Renal cortex interstitium (tissue), 11 donors: ENCODE measurements at regions not wholly inside any gene's neighbourhood (a gene's known extent, or its start where the extent isn't known, plus 50 kb on each side); places are given as distances from the start of the nearest gene placed in this dataset.

Source experiments
- DNase-seq, 11 donors: peaks; one replicate each; pipeline ENCODE4 v3.0.0-alpha.2; 2013; ENCODE audit warnings: low read depth in 9 of 11, low spot score in 4 of 11; ENCODE audit errors: extremely low read depth in 1 of 11

DNA sequence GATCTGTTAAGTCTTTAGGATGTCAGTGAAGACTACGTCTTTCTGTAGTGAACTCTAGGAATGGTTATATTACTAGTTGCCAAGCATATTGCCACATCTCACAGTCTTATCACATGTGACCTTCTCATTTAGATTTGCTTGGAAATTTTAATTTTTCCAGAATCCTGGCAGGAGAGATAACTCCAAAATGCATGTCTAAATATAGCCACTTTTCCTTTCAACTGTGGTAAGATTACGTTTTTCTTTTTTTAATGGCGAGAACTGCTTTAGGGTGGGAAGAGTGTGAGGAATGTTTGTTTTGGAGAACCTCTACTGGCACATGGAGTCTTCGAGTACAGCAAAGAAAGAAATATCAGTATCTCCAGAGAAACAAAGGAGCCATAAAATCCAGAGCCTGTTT lies 91.7 kb upstream of the ADAMTSL1 start:
- DNase-seq = no peak

DNA sequence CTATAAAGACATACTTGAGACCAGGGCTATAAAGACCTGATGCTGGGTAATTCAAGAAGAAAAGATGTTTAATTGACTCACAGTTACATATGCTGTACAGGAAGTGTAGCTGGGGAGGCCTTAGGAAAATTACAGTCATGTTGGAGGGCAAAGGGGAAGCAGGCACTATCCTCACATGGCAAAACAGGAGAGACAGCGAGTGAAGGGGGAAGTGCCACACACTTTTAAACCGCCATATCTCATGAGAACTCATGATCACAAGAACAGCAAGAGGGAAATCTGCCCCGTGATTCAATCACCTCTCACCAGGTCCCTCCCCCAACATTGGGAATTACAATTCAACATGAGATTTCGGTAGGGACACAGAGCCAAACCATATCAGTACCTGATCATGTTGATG lies 89.9 kb upstream of the ADAMTSL1 start:
- no peak for DNase-seq

DNA sequence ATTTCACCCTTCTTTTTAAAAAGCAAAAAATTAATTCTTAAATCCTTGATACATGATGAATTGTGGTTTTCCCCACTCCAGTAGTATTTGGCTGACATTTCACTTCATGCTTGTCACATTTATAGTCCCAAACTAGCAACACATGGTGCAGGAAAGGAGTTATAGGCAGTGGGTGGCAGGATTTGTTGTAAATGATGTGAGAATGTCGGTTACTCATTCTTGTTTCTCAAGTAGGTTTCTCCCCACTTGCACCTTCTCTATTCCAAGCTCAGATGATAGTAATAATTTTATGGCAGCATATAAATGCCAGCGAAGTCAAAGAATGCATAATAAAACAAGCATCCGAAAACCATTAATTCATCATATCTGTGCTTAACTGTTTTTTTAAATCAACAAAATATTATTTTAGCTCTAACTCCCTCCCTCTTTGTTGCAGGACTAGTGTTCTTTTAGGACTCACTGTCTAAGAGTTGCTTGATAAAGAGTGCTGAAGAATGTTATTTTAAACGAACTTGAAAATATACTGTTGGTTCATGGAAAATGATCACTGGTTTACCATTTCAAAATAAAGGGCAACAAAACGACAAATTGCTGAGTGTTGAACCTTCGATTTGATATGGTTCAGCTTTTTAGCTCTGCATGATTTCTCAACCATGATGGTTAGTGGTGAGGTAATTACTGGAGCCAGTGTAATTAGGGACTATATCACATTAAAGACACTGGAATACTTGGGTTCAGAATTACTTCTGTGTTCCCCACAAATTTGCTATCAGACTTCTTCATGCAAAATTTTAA lies 88.1 kb upstream of the ADAMTSL1 start:
- no peak for DNase-seq

DNA sequence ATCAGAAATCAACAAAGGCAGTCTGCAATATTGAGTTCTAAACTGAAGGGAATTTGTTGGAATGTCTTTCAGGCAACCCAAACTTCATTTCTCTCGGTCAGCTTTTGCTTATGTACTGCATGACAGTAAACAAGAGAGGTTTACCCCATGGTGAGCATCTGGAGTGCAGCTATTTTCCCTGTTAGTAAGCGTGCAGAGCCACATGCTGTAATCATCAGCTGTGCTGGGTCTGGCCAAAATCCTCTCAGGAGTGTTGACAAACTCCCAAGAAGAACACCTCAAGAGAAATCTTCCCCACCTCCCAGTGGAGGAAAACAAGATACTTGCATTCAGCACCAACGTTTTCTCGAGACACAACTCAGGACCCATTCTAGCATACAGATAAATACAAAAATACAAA lies 83.6 kb upstream of the ADAMTSL1 start:
- no peak for DNase-seq

DNA sequence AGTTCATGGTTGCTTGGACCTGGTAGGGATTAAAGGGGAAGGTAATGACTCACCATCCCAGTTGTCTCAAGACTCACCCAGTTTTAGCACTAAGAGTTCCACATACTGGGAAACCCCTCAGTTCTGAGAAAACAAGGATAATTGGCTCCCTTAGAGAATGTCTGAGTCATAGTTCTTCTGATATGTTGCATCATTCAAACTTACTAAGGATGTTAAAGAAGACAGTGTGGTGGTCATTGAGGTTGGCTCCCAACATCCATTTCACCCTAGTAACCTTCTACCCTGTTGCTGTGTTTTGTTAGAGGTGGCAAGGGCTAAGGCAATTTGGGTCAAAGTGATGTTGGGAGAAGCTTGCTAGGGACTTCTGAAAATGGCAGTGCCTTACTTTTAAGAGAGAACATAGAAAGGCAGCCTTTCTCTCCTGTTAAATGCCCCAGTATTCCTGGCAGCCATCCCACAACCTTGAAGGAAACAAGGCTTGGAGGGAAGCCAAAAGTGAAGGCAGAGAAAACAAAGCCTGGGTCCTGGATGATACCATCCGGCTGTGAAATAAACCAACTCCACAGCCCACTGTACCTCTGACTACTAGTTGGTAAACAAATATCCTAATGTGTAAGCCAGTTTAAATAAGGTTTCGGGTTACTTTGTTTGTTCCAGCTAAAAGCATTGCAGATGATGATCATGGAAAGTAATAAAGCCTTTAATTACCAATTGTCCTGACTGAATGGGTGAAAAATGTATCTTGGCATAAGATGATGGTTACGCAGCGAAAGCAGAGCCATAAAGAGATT lies 80.4 kb upstream of the ADAMTSL1 start:
- peak; percentile 20 to 65 (median 29) for DNase-seq

DNA sequence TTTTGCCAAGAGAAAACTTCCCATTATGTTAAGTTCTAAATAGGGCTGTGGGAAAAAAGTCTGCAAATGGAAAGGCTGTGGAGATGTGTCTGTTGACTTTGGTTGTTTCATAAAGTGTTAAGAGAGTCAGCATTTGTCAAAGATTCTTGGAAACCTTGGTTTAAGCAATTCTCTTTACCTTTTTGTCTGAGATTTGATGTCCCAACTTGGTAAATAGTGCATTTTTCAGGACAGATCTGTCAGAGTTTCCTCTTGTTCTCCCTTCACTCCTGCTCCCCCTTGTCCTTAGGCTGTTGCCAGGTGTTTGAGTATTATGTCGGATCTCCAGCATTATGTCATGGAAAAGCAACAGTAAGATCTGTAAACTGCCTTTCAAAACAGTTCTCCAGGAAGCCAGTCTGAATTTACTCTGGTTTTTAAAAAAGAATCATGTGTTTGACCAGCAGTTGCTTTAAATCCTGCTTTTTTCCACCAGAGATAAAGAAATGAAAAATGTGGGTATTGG lies 79.1 kb upstream of the ADAMTSL1 start:
- no peak for DNase-seq

DNA sequence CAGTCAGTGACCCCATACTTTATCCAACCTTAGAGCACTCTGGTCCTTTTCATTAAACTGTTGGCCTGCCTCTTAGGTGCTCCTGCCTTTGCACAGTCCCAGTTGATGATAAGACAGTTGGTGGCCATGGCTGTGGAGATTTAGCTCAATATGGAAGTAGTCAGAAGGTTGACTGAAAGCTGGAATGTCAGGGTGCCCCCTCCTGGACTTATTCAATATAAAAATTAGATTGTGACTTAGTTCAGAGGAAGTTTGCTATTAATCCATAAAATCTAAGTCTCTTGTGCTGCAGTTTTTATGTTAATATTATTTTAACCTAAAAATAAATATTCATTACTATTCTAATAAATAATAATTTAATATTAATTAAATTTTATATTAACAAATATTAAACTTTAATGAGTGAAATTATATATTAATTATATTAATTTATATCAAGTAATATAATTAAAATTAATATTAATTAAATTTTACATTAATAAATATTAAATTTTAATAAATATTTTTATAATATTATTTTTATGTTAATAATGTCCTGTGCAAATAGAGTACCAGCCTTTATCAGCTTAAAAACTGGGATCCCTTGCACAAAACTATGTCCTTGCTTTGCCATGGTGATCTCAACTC lies 77.7 kb upstream of the ADAMTSL1 start:
- DNase-seq = no peak

DNA sequence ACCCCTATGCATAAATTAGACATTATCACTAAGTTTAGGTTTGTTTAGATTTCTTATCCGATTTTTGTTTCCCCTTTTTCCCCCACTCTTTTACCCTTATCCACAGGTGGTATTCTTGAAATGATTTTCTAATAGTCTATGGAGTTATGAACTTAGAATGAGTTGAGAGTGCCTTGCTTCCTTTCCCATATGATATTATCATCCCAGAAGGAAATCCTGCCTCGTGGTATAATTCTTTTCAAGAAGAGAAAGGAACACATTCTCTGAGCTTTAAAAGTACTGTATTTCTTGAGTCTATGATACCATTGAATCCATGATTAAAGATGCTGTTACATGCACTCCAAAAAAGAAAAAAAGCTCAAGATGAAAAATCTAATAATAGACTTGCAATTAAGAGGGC lies 76.9 kb upstream of the ADAMTSL1 start:
- no peak for DNase-seq

DNA sequence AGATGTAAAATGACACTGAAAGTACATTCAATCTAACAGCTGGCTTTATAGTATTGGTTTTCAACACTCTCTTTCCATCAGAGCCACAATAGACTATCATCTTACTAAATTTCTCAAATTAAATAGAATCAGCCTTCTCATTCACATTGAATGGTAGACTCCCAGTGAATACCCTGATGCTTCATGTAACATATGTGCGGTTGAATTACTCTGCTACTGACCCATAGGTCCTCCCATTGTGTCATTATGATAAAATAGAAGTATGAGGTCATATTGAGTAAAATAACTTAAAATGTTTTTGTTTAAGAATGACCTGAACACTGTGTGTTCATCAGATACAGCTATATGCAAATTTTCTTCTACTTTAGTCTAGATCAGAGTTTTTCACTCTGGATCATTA lies 75.9 kb upstream of the ADAMTSL1 start:
- DNase-seq = no peak

DNA sequence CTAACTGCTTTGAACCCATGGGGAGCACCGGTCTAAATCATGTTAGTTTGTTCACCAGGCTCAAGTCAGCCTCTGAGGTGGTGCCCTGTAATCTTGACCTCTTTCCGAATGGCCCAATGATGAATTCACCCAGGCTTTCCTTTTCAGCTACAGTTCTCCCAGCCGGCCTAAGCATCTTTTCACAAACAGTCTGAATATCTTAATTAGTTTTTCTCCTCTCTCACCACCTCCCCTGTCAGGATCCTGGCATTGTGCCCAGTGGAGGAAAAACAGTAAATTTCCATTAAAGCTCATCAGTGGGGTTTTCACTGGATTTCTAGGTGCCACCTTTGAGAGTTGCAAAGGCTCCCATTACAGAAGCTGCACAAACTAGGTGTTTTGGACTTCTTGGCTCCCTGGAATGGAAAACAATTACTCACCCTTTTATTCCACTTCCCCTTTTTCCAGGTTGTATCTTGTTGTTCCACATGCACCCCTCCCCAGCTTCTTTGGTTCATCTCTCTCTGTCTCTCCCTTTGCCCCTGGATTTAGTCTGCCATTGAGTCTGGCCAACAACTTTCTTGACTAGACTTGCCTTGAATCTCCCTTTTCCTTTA lies 69.4 kb upstream of the ADAMTSL1 start:
- DNase-seq = no peak

DNA sequence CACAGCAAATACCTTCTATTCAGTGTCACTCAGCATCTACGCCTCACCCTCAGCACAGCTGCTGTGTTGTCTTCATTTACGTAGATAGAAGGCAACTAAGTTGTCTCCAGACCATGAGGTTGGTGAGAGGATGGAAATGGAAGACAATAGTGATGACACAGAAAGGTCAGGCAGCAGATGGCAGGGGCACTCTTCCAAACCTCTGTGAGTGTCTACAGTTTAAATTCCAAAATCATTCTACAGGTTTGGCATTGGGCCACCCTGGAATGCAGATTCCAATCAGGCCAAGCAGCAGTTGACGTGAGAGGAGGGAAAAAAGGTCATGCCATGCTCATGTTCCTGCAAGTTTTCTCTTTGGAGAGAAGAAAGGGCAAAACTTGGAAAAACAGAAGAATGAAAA lies 68.7 kb upstream of the ADAMTSL1 start:
- no peak for DNase-seq

DNA sequence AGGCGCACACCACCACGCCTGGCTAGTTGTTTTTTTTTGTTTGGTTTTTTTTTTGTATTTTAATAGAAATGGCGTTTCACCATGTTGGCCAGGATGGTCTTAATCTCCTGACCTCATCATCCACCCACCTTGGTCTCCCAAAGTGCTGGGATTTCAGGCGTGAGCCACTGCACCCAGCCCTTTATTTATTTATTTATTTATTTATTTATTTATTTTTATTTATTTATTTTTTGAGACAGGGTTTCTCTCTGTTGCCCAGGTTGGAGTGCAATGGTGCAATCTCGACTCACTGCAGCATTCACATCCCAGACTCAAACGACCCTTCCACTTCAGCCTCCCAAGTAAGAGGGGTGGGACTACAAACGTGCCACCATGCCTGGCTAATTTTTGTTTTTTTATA lies 63.0 kb upstream of the ADAMTSL1 start:
- no peak for DNase-seq

DNA sequence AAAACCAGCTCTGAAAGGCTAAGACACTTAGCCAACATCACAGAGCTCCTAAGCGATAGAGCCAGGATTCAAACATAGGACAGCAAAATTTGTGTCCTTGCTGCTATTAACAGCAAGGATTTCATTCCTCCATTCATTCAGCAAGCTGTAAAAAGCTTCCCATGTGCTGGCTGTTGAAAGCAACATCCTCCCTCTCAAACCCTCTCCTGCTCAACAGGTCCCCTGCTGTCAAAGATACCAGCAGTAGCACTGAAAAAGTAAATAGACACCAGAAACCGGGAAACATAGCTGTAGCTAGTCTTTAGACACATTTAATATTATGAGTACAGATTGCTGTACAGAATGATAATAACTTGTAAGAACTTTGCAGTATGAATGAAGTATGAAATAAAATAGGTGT lies 52.6 kb upstream of the ADAMTSL1 start:
- DNase-seq = no peak

DNA sequence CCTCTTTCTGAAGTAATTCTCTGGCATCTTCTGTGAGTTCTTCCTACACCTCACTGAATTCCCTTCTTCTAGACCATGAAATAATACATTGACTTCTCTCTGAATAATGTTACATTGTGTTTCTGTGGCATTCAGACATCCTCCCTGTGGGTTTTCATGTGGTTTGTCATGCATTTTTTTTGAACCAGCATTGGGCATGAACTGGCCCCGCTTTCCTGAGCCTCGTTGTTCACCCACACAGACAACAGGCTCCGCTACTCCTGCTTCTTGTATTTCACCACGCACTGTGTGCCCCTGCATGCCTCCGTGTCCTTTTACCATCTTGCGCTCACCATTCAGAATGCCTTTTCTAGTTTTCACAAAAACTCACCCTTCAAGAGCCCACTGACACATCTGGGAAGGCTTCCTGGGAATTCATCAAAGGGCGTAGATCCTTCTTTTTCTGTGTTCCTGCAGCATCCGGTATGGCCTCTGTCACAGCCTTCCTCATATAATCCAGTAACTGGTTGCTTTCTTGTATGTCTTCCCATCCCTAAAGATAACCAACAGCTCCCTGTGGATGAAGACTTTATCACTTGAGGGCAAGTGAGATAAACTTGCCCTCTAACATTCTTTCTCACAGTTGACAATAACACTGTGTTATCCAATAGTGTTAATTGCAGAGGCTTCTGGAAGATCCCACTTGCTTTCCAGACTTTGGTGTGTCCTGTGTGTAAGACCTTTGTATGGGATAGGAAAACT lies 51.5 kb upstream of the ADAMTSL1 start:
- DNase-seq = no peak

DNA sequence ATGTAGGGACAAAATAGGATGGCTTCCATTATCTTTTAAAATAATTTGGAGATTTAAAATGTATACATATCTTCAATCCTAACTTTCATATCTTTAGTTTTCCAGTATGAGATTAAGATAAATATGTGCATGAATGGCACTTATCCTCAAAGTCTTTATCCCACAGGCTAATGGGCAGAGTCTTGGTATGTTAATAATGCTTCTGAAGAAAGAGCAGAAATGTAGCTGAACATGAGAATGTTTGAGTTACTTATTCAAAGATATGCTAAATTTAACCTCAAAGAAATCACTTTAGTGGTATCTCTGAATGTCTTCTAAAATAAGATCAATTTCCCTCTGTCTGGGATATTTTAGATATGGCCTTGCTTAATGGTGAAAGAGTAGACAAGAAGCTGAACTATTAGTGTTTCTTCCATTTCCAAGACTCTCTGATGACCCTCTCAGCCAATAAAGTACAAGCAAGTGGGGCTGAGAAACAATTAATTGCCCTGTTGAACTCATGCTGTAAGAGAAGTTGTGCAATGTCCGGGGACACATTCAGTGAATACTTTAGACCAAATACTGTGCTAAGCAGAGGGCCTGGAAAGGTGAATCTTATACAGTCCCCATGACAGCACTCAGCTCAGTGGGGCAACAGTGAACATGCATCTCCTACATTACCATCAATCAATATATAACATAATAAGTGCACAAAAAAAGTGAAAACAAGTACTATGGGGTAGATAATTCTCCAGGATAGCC lies 50.0 kb upstream of the ADAMTSL1 start:
- no peak for DNase-seq
